DND-41 (cell line): ENCODE measurements at regions not wholly inside any gene's neighbourhood (a gene's known extent, or its start where the extent isn't known, plus 50 kb on each side); places are given as distances from the start of the nearest gene placed in this dataset.

ENCODE experiments used
- ATAC-seq: fragments of 200-7000 bp; cut with Tn5 transposase; 3 replicates; pipeline ENCODE4 v1.9.1; 2021; ENCODE audit warnings: low read depth; ENCODE audit not compliant: insufficient read depth
- DNase-seq: peaks from one replicate; pipeline ENCODE4 v3.0.0-alpha.2; 2020
- H2AFZ ChIP-seq: 2 replicates; pipeline ENCODE4 v1.6.0; 2012; ENCODE audit warnings: low read depth, low read length
- H3K27ac ChIP-seq: 2 replicates; pipeline ENCODE4 v1.5.1; 2012; ENCODE audit warnings: low read length, inconsistent platforms
- H3K27me3 ChIP-seq: fragments of 200-600 bp; sonication (generic); 2 replicates; pipeline ENCODE4 v1.6.0; 2012; ENCODE audit warnings: low read length, mild to moderate bottlenecking, inconsistent platforms; ENCODE audit not compliant: insufficient read depth, poor library complexity
- H3K36me3 ChIP-seq: 2 replicates; pipeline ENCODE4 v1.5.1; 2012; ENCODE audit warnings: low read length, inconsistent platforms; ENCODE audit not compliant: insufficient read depth
- H3K4me1 ChIP-seq: 2 replicates; pipeline ENCODE4 v1.5.1; 2012; ENCODE audit warnings: mild to moderate bottlenecking, low read length; ENCODE audit not compliant: insufficient read depth
- H3K4me2 ChIP-seq: 2 replicates; pipeline ENCODE4 v1.6.0; 2012; ENCODE audit warnings: mild to moderate bottlenecking, moderate library complexity, low read length, inconsistent platforms; ENCODE audit not compliant: insufficient read depth
- H3K4me3 ChIP-seq, 2 experiments: fragments of 200-600 bp in 1 of 2; shearing (Covaris generic) in 1 of 2; 2 replicates each; pipeline ENCODE4 v1.5.1; 2012 to 2016; ENCODE audit warnings: inconsistent platforms in 2 of 2, low read length in 2 of 2, mild to moderate bottlenecking in 2 of 2, low read depth in 1 of 2, moderate library complexity in 1 of 2
- H3K79me2 ChIP-seq: 2 replicates; pipeline ENCODE4 v1.6.0; 2012; ENCODE audit warnings: low read length, inconsistent platforms; ENCODE audit not compliant: insufficient read depth
- H3K9ac ChIP-seq: 2 replicates; pipeline ENCODE4 v1.6.0; 2012; ENCODE audit warnings: low read depth, mild to moderate bottlenecking, inconsistent platforms, low read length, moderate library complexity
- H3K9me3 ChIP-seq: 2 replicates; pipeline ENCODE4 v1.5.1; 2012; ENCODE audit warnings: low read length, moderate library complexity, mild to moderate bottlenecking, inconsistent platforms; ENCODE audit not compliant: insufficient read depth, severe bottlenecking
- H4K20me1 ChIP-seq: 2 replicates; pipeline ENCODE4 v1.6.0; 2012; ENCODE audit warnings: low read length; ENCODE audit not compliant: insufficient read depth
- CTCF ChIP-seq: IDR thresholded peaks from 2 replicates; pipeline ENCODE4 v1.5.1; 2012; ENCODE audit warnings: borderline replicate concordance, low read length, moderate library complexity, mild to moderate bottlenecking; ENCODE audit not compliant: poor library complexity, severe bottlenecking; ENCODE audit errors: extremely low read depth
- EZH2 ChIP-seq: IDR thresholded peaks from 3 replicates; pipeline ENCODE4 v1.6.1; 2012; ENCODE audit warnings: borderline replicate concordance, low read depth, mild to moderate bottlenecking, moderate library complexity, low read length, inconsistent platforms; ENCODE audit not compliant: severe bottlenecking

- no peak overlapping the region for H3K9ac ChIP-seq
- no peak overlapping the region for H3K27ac ChIP-seq
- no peak overlapping the region for H3K4me2 ChIP-seq
- DNase-seq (no peak), ATAC-seq (no peak)
- H3K4me1 ChIP-seq = peaks cover 5% of the 10 kb centered on the region; the same call in 1 of the 2 replicates
- H2AFZ ChIP-seq = no peak overlapping the region
- no peak overlapping the region for H3K4me3 ChIP-seq
- H3K79me2 ChIP-seq = no peaks in the 10 kb centered on the region
- H3K36me3 ChIP-seq = no peaks in the 10 kb centered on the region
- peaks cover 9% of the 10 kb centered on the region for H3K9me3 ChIP-seq
- no peak for TF ChIP-seq EZH2
- no peak for TF ChIP-seq CTCF
- no peaks in the 10 kb centered on the region for H3K27me3 ChIP-seq
- H4K20me1 ChIP-seq = no peaks in the 10 kb centered on the region
Measured at GRCh38 chr1:14090531-14090930, 390.5 kb downstream of the PRDM2 start.

- TF ChIP-seq CTCF = peak; percentile 75
- no peak for TF ChIP-seq EZH2
- H2AFZ ChIP-seq = no peak overlapping the region
- no peaks in the 10 kb centered on the region for H4K20me1 ChIP-seq
- no peak overlapping the region for H3K27ac ChIP-seq
- H3K4me2 ChIP-seq = no peak overlapping the region
- H3K4me3 ChIP-seq = no peak overlapping the region
- peaks cover 5% of the 10 kb centered on the region; the same call in 1 of the 2 replicates for H3K4me1 ChIP-seq
- H3K36me3 ChIP-seq = no peaks in the 10 kb centered on the region
- H3K9ac ChIP-seq = no peak overlapping the region
- peak; percentile 28 for DNase-seq
- no peaks in the 10 kb centered on the region for H3K79me2 ChIP-seq
- peak; percentile 77 for ATAC-seq
- H3K9me3 ChIP-seq = peaks cover 9% of the 10 kb centered on the region
- H3K27me3 ChIP-seq = no peaks in the 10 kb centered on the region
Measured at GRCh38 chr1:14094611-14095400, 394.8 kb downstream of the PRDM2 start.

- Histone ChIP-seq H4K20me1 (no peaks in the 10 kb centered on the region), H3K79me2 (no peaks in the 10 kb centered on the region), H3K9ac (no peak overlapping the region), H3K4me2 (no peak overlapping the region), H3K36me3 (no peaks in the 10 kb centered on the region), H2AFZ (no peak overlapping the region), H3K9me3 (no peaks in the 10 kb centered on the region), H3K27ac (no peak overlapping the region), H3K4me1 (peaks cover 5% of the 10 kb centered on the region; the same call in 1 of the 2 replicates), H3K4me3 (no peak overlapping the region), H3K27me3 (no peaks in the 10 kb centered on the region)
- no peak for DNase-seq
- TF ChIP-seq EZH2 (no peak), CTCF (no peak)
- no peak for ATAC-seq
Measured at GRCh38 chr1:14098294-14098913, 398.4 kb downstream of the PRDM2 start.
